ENCODE measurements at regions not wholly inside any gene's neighbourhood (a gene's known extent, or its start where the extent isn't known, plus 50 kb on each side); places are given as distances from the start of the nearest gene placed in this dataset.

GRCh38 chr6:92195796-92196195, 1223.6 kb downstream of the EPHA7 start:
- Histone ChIP-seq H3K27me3 (ENCODE audit: control insufficient read depth in 4 of 4, insufficient read depth in 4 of 4, low read length in 3 of 4) (no peaks in the 10 kb centered on the region), H3K4me1 (ENCODE audit: control insufficient read depth in 4 of 4, insufficient read depth in 4 of 4, low read length in 3 of 4) (no peaks in the 10 kb centered on the region), H3K9me3 (ENCODE audit: control insufficient read depth in 4 of 4, low read length in 3 of 4) (no peaks in the 10 kb centered on the region), H3K9ac (ENCODE audit: low read depth in 1 of 2, low read length in 2 of 2) (no peak overlapping the region), H3K4me3 (ENCODE audit: low read depth in 1 of 3, low read length in 3 of 3) (no peak overlapping the region), H3K36me3 (ENCODE audit: control insufficient read depth in 4 of 4, insufficient read depth in 3 of 4, low read depth in 1 of 4, low read length in 3 of 4) (no peaks in the 10 kb centered on the region), H3K27ac (ENCODE audit: low read depth in 1 of 2, low read length in 2 of 2) (no peak overlapping the region)
- TF ChIP-seq REST (IDR thresholded peaks at IDR 0.05): no peak
- TF ChIP-seq HNF4G (IDR thresholded peaks at IDR 0.05): no peak
- no peak for TF ChIP-seq RAD21 (IDR thresholded peaks at IDR 0.05)
- no peak for TF ChIP-seq YY1 (IDR thresholded peaks at IDR 0.05)
- TF ChIP-seq SP1 (IDR thresholded peaks at IDR 0.05): no peak
- WGBS: 67% methylated on average over 5 of the region's 5 CpGs
- no peak for DNase-seq (ENCODE audit: low spot score)

GRCh38 chr6:92188016-92188415, 1231.3 kb downstream of the EPHA7 start:
- no peak overlapping the region for H3K27ac ChIP-seq (ENCODE audit: low read depth in 1 of 2, low read length in 2 of 2)
- H3K9ac ChIP-seq (ENCODE audit: low read depth in 1 of 2, low read length in 2 of 2): no peak overlapping the region
- H3K4me1 ChIP-seq (ENCODE audit: control insufficient read depth in 4 of 4, insufficient read depth in 4 of 4, low read length in 3 of 4): no peaks in the 10 kb centered on the region
- DNase-seq (ENCODE audit: low spot score): no peak
- H3K36me3 ChIP-seq (ENCODE audit: control insufficient read depth in 4 of 4, insufficient read depth in 3 of 4, low read depth in 1 of 4, low read length in 3 of 4): no peaks in the 10 kb centered on the region
- peaks cover 0 to 3% (median 0%) of the 10 kb centered on the region in 4 donors for H3K27me3 ChIP-seq (ENCODE audit: control insufficient read depth in 4 of 4, insufficient read depth in 4 of 4, low read length in 3 of 4)
- no peak overlapping the region for H3K4me3 ChIP-seq (ENCODE audit: low read depth in 1 of 3, low read length in 3 of 3)
- 70% methylated on average over 1 of the region's 1 CpG for WGBS
- no peaks in the 10 kb centered on the region for H3K9me3 ChIP-seq (ENCODE audit: control insufficient read depth in 4 of 4, low read length in 3 of 4)
- TF ChIP-seq REST (IDR thresholded peaks at IDR 0.05) (no peak), YY1 (IDR thresholded peaks at IDR 0.05) (no peak), JUND (IDR thresholded peaks at IDR 0.05) (no peak), SP1 (IDR thresholded peaks at IDR 0.05) (no peak), HNF4G (IDR thresholded peaks at IDR 0.05) (no peak), GABPA (IDR thresholded peaks at IDR 0.05 in 1 of 2, conservative IDR thresholded peaks at IDR 0.05 in 1 of 2) (no peak), MAX (IDR thresholded peaks at IDR 0.05) (no peak), EGR1 (IDR thresholded peaks at IDR 0.05; ENCODE audit: low read depth in 2 of 2) (no peak), RAD21 (IDR thresholded peaks at IDR 0.05) (no peak), HNF4A (conservative IDR thresholded peaks at IDR 0.05) (no peak), CTCF (IDR thresholded peaks at IDR 0.05; ENCODE audit: low read depth, low read length, missing input control) (no peak), TAF1 (conservative IDR thresholded peaks at IDR 0.05) (no peak), FOXA1 (IDR thresholded peaks at IDR 0.05) (no peak), FOXA2 (IDR thresholded peaks at IDR 0.05) (no peak), ATF3 (IDR thresholded peaks at IDR 0.05) (no peak), ZBTB33 (IDR thresholded peaks at IDR 0.05) (no peak), RXRA (IDR thresholded peaks at IDR 0.05) (no peak), NR2F2 (IDR thresholded peaks at IDR 0.05) (no peak)

All from liver (tissue), 8 donors.